Spleen (tissue), 11 donors: ENCODE measurements at regions not wholly inside any gene's neighbourhood (a gene's known extent, or its start where the extent isn't known, plus 50 kb on each side); places are given as distances from the start of the nearest gene placed in this dataset.

Experiments
- DNase-seq: peaks from one replicate; pipeline ENCODE4 v3.0.0-alpha.2; 2020
- H3K27ac ChIP-seq, 8 donors: fragments of 200-600 bp; sonication (generic) in 7 of 8; 1 replicate in 4 of 8; 2 replicates in 4 of 8; pipeline versions ENCODE4 v1.5.0 to v1.8.0; 2016 to 2021; ENCODE audit warnings: inconsistent platforms in 4 of 8, mild to moderate bottlenecking in 4 of 8, moderate library complexity in 1 of 8
- H3K27me3 ChIP-seq, 7 donors: fragments of 200-600 bp; sonication (generic) in 6 of 7; replicated peaks in 1 of 7; 1 replicate in 4 of 7; 2 replicates in 3 of 7; pipeline versions ENCODE4 v1.5.0 to v1.8.0; 2016 to 2021; ENCODE audit warnings: inconsistent platforms in 3 of 7, mild to moderate bottlenecking in 1 of 7
- H3K36me3 ChIP-seq, 6 donors: fragments of 200-600 bp; sonication (generic) in 5 of 6; 1 replicate in 4 of 6; 2 replicates in 2 of 6; pipeline versions ENCODE4 v1.5.0 to v1.8.0; 2016 to 2021; ENCODE audit warnings: inconsistent platforms in 2 of 6
- H3K4me1 ChIP-seq, 6 donors: fragments of 200-600 bp; sonication (generic) in 5 of 6; 1 replicate in 3 of 6; 2 replicates in 3 of 6; pipeline versions ENCODE4 v1.5.0 to v1.8.0; 2016 to 2021; ENCODE audit warnings: inconsistent platforms in 3 of 6
- H3K4me3 ChIP-seq, 8 donors: fragments of 200-600 bp; sonication (generic) in 7 of 8; 1 replicate in 4 of 8; 2 replicates in 4 of 8; pipeline versions ENCODE4 v1.5.0 to v1.8.0; 2016 to 2021; ENCODE audit warnings: inconsistent platforms in 4 of 8, mild to moderate bottlenecking in 4 of 8, moderate library complexity in 2 of 8
- H3K9me3 ChIP-seq, 8 donors: fragments of 200-600 bp; sonication (generic) in 7 of 8; 1 replicate in 4 of 8; 2 replicates in 4 of 8; pipeline versions ENCODE4 v1.5.0 to v1.8.0; 2016 to 2021; ENCODE audit warnings: inconsistent platforms in 4 of 8
- POLR2A ChIP-seq, 3 donors: fragments of 450-650 bp; IDR thresholded peaks; one replicate each; pipeline ENCODE4 v1.5.1; 2017; ENCODE audit warnings: antibody characterized with exemption in 3 of 3, mild to moderate bottlenecking in 1 of 3
- POLR2AphosphoS5 ChIP-seq, 3 donors: sonication (generic); formaldehyde crosslinking; IDR thresholded peaks; one replicate each; pipeline ENCODE4 v1.5.1; 2017; ENCODE audit warnings: antibody characterized with exemption in 3 of 3
- WGBS, 5 donors: extraction: QIAGEN DNeasy Blood & Tissue Kit in 3 of 5; methylation state at CpG; one replicate each; pipeline versions ENCODE4 v1.1.5 to v1.1.7; 2013 to 2018; 5-methylcytosine and 5-hydroxymethylcytosine counted together
- intact Hi-C: fragments of 100-400 bp; cut with DNase I; formaldehyde crosslinking; loops from one replicate; pipeline ENCODE4 v1.15.0; 2023; ENCODE audit warnings: low total_unique reads
- TF ChIP-seq, protein P1 (sequence below), 11 experiments: fragments of 200-600 bp in 7 of 11; fragments of 450-650 bp in 4 of 11; sonication (generic) in 4 of 11; IDR thresholded peaks in 8 of 11; conservative IDR thresholded peaks in 3 of 11; 1 replicate in 7 of 11; 2 replicates in 4 of 11; pipeline versions ENCODE4 v1.4.0 to v1.8.0; 2016 to 2021; ENCODE audit warnings: antibody characterized with exemption in 11 of 11, inconsistent platforms in 4 of 11, mild to moderate bottlenecking in 1 of 11
- donor health status: healthy with polysubstance abuse.
- donor health status: DM: no; HTN: no; CAD: no; lungs with moderate emphysema.
- donor health status: DM: no; HTN: no; CAD: no.
- donor health status: Bipolar disorder and iron deficiency.
- donor health status: healthy.
- donor health status: DM: no; HTN: no; CAD: no.
- donor health status: DM: yes; HTN: yes; CAD: no.

DNA sequence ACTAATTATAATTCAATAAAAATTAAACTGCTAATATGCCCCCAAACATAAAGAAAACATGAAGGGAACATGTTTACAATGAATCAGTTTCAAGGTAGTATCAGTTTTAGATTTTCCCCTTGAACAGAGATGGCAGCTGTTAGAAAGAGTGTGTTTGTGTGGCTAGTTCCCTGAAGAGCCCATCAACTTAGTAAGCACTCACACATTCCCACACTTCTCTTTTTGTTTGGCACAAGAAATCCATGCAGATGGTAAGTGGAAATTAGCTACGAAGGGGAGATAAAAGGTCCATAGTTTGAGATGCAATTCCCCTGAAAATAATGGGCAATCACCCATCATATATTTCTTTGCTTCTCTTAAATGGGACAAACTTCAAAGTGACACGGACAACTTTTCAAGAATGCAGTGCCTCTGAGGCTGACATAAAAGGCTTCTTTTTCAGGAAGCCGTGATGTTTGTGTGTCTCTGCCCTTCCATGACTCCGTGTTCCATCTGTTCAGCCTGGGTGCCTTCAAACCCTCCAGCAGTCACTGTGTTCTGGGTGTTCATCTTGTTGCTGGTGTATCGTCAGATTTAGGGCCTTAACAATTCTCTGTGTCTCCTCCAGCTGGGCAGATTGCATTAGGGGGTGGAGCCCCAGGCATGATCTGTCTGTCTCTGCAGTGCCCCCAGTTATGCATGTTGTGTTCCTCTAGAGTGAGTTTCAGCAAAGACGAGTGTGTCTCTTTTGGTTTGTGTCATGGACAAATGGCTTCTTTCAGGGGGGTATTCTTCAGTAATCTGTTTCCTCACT is 259.5 kb upstream of the NPY start:
- Histone ChIP-seq H3K27me3 (no peaks in the 10 kb centered on the region), H3K4me3 (no peak overlapping the region), H3K27ac (no peak overlapping the region), H3K36me3 (no peaks in the 10 kb centered on the region), H3K9me3 (no peaks in the 10 kb centered on the region), H3K4me1 (no peaks in the 10 kb centered on the region)
- no peak for DNase-seq
- 62 to 72% (median 67%) methylated on average over 6 of the region's 6 CpGs for WGBS, 5 donors
- intact Hi-C loops = no loop called here
- TF ChIP-seq POLR2A (IDR thresholded peaks at IDR 0.05) (no peak), POLR2AphosphoS5 (IDR thresholded peaks at IDR 0.05) (no peak)
- TF ChIP-seq, protein P1, sequence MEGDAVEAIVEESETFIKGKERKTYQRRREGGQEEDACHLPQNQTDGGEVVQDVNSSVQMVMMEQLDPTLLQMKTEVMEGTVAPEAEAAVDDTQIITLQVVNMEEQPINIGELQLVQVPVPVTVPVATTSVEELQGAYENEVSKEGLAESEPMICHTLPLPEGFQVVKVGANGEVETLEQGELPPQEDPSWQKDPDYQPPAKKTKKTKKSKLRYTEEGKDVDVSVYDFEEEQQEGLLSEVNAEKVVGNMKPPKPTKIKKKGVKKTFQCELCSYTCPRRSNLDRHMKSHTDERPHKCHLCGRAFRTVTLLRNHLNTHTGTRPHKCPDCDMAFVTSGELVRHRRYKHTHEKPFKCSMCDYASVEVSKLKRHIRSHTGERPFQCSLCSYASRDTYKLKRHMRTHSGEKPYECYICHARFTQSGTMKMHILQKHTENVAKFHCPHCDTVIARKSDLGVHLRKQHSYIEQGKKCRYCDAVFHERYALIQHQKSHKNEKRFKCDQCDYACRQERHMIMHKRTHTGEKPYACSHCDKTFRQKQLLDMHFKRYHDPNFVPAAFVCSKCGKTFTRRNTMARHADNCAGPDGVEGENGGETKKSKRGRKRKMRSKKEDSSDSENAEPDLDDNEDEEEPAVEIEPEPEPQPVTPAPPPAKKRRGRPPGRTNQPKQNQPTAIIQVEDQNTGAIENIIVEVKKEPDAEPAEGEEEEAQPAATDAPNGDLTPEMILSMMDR (IDR thresholded peaks at IDR 0.05 in 8 of 11, conservative IDR thresholded peaks at IDR 0.05 in 3 of 11) = no peak

DNA sequence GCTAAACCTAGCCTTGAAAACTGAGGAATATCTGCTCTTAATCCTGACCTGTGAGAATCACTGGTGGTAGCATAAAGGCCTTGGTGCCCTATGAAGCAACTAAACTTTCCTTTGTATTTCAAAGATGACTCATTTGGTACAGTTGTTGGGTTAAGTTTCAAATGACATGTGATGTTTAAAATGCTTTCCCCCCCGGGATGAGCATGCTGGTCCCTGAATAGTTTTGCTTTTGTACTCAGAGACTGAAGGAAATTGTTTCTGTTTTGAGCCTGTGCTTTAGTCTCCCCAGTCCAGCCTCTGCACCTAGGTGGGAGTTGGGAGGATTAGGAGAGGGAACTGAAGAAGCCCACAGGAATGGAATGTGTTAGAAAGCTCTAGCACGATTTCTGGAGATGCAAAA is 258.9 kb upstream of the NPY start:
- TF ChIP-seq POLR2A (IDR thresholded peaks at IDR 0.05) = no peak
- no peak for TF ChIP-seq POLR2AphosphoS5 (IDR thresholded peaks at IDR 0.05)
- Histone ChIP-seq H3K27ac (no peak overlapping the region), H3K4me3 (no peak overlapping the region), H3K36me3 (no peaks in the 10 kb centered on the region), H3K9me3 (no peaks in the 10 kb centered on the region), H3K4me1 (no peaks in the 10 kb centered on the region), H3K27me3 (no peaks in the 10 kb centered on the region)
- DNase-seq = no peak
- 24 to 56% (median 28%) methylated on average over 2 of the region's 2 CpGs for whole genome bisulfite sequencing, 5 donors
- intact Hi-C loops = no loop called here

DNA sequence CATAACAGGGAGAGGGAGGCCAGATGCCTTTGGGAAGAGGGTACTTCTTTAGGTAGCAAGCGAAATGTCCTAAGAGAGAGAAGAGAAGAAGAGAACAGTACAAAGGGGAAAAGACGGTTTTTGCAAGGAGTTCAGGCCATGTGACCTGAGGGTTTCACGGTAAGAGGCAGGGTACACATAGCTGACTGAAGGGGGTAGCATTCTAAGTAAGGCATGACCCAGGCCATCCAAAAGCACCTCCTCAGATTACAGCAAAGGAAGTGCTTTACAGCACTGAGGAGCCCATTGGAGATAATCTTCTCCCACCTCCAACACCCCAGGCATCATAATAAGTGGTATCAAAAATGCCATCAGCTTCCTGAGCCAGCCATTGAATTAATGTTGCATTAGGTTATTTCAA is 258.2 kb upstream of the NPY start:
- intact Hi-C loops = no loop called here
- DNase-seq = no peak

DNA sequence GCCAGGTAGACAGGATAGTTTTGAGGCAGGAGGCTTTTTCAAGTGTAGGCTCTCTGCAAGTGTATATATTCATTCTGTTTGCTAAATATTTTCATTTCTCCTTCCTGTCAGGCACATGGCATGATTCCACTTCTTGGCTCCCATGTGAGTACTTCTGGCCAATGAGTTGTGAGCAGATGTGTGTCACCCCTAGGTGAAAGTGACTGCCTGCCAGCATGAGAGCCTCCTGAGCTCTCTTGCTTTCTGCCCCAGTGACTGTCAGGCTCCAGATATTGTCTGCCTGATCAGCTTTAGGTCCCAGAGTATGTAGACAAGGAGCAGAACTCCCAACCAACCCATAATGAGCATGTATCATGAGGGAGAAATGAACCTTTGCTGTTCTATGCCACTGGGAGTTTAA is 257.6 kb upstream of the NPY start:
- TF ChIP-seq POLR2A (IDR thresholded peaks at IDR 0.05) (no peak), POLR2AphosphoS5 (IDR thresholded peaks at IDR 0.05) (no peak)
- Histone ChIP-seq H3K9me3 (no peaks in the 10 kb centered on the region), H3K36me3 (no peaks in the 10 kb centered on the region), H3K27me3 (no peaks in the 10 kb centered on the region), H3K4me1 (no peaks in the 10 kb centered on the region), H3K4me3 (no peak overlapping the region), H3K27ac (no peak overlapping the region)
- no peak for DNase-seq
- intact Hi-C loops = no loop called here

More for the DNA sequence above, 258.2 kb upstream of the NPY start:
- Histone ChIP-seq H3K4me1 (no peaks in the 10 kb centered on the region), H3K27me3 (no peaks in the 10 kb centered on the region), H3K9me3 (no peaks in the 10 kb centered on the region), H3K27ac (no peak overlapping the region), H3K4me3 (no peak overlapping the region), H3K36me3 (no peaks in the 10 kb centered on the region)
- TF ChIP-seq POLR2AphosphoS5 (IDR thresholded peaks at IDR 0.05) (no peak), POLR2A (IDR thresholded peaks at IDR 0.05) (no peak)
- TF ChIP-seq, protein P1 (IDR thresholded peaks at IDR 0.05 in 8 of 11, conservative IDR thresholded peaks at IDR 0.05 in 3 of 11) = no peak
- 80 to 89% (median 87%) methylated on average over 3 of the region's 3 CpGs for WGBS, 5 donors

DNA sequence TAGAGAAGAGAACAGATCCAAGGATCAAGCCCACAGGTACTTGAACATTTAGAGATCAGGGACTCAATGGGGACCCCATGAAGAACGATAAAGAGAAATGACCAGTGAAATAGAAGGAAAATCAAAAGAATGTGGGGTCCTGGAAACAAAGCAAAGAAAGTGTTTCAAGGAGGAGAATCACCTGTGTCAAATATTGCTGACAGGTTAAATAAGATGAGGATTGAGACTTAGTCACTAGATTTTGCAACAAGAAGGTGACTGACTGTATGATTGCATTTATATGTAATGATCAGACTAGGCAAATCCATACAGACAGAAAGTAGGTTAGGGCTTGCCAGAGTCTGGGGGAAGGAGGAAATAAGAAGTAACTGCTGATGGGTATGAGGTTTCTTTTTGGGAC is 254.9 kb upstream of the NPY start:
- intact Hi-C loops = no loop called here
- no peak overlapping the region for H3K4me3 ChIP-seq
- WGBS, 5 donors = 80 to 93% (median 84%) methylated on average over 1 of the region's 1 CpG
- no peak for DNase-seq
- no peak overlapping the region for H3K27ac ChIP-seq
- no peaks in the 10 kb centered on the region for H3K9me3 ChIP-seq
- TF ChIP-seq, protein P1 (IDR thresholded peaks at IDR 0.05 in 8 of 11, conservative IDR thresholded peaks at IDR 0.05 in 3 of 11) = no peak
- TF ChIP-seq POLR2AphosphoS5 (IDR thresholded peaks at IDR 0.05) = no peak
- no peak for TF ChIP-seq POLR2A (IDR thresholded peaks at IDR 0.05)
- no peaks in the 10 kb centered on the region for H3K4me1 ChIP-seq
- no peaks in the 10 kb centered on the region for H3K36me3 ChIP-seq
- H3K27me3 ChIP-seq = no peaks in the 10 kb centered on the region
